ENCODE measurements at regions not wholly inside any gene's neighbourhood (a gene's known extent, or its start where the extent isn't known, plus 50 kb on each side); places are given as distances from the start of the nearest gene placed in this dataset.

GRCh38 chr13:61204025-61204424 is 211.6 kb downstream of the PCDH20 start:
- intact Hi-C loops (cut with micrococcal nuclease) = no loop called here
- no peak overlapping the region for H3K27ac Mint-ChIP-seq
- H3K27me3 Mint-ChIP-seq (ENCODE audit: low read depth in 2 of 2) = no peaks in the 10 kb centered on the region
- Histone ChIP-seq H3K27ac (ENCODE audit: low read length) (no peak overlapping the region), H3K27me3 (ENCODE audit: control insufficient read depth, insufficient read depth, low read length) (no peaks in the 10 kb centered on the region), H3K4me3 (ENCODE audit: low read length) (no peak overlapping the region), H3K36me3 (ENCODE audit: control insufficient read depth, insufficient read depth, low read length) (no peaks in the 10 kb centered on the region), H3K9me3 (ENCODE audit: control insufficient read depth, insufficient read depth, low read length) (no peaks in the 10 kb centered on the region), H3K4me1 (ENCODE audit: control insufficient read depth, insufficient read depth, low read length) (no peaks in the 10 kb centered on the region)
- no peak for ATAC-seq
- no peak overlapping the region for H3K4me3 Mint-ChIP-seq
- WGBS (ENCODE audit: insufficient coverage) = no CpG with 5 or more reads among the region's 1 CpG
- no peaks in the 10 kb centered on the region for H3K4me1 Mint-ChIP-seq
- DNase-seq = no peak
- peaks cover 6 to 20% of the 10 kb centered on the region in 2 donors for H3K9me3 Mint-ChIP-seq
- H3K36me3 Mint-ChIP-seq = no peaks in the 10 kb centered on the region
- TF ChIP-seq CTCF (IDR thresholded peaks at IDR 0.05) = no peak

GRCh38 chr13:61202042-61202441 is 213.6 kb downstream of the PCDH20 start:
- Histone ChIP-seq H3K36me3 (ENCODE audit: control insufficient read depth, insufficient read depth, low read length) (no peaks in the 10 kb centered on the region), H3K9me3 (ENCODE audit: control insufficient read depth, insufficient read depth, low read length) (no peaks in the 10 kb centered on the region), H3K4me3 (ENCODE audit: low read length) (no peak overlapping the region), H3K27ac (ENCODE audit: low read length) (no peak overlapping the region), H3K4me1 (ENCODE audit: control insufficient read depth, insufficient read depth, low read length) (no peaks in the 10 kb centered on the region), H3K27me3 (ENCODE audit: control insufficient read depth, insufficient read depth, low read length) (no peaks in the 10 kb centered on the region)
- ATAC-seq (no peak), DNase-seq (no peak)
- intact Hi-C loops (cut with micrococcal nuclease) = no loop called here
- no peak for TF ChIP-seq CTCF (IDR thresholded peaks at IDR 0.05)
- Mint-ChIP-seq H3K27ac (no peak overlapping the region), H3K27me3 (ENCODE audit: low read depth in 2 of 2) (no peaks in the 10 kb centered on the region), H3K36me3 (no peaks in the 10 kb centered on the region), H3K9me3 (peaks cover 6 to 20% of the 10 kb centered on the region in 2 donors), H3K4me1 (no peaks in the 10 kb centered on the region), H3K4me3 (no peak overlapping the region)
- WGBS (ENCODE audit: insufficient coverage) = 23% methylated on average over 1 of the region's 1 CpG

DNA sequence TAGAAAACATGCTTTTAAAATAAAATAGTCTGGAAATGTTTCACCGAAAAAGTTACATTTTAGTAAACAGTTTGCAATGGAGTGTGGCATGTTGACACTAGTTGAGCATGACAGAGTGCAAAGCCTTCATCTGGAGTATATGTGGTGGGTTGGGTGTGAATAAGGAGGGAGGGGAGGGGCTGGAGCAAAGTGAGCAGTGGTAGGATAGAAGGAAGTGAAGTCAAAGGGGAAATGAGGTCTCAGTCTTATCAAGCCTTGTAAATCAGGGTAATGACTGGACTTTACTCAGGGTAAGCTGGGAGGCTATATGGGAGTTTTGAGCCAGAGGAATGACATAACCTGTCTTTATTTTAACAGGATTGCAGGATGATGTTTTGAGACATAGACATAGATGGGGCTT is 222.8 kb downstream of the PCDH20 start:
- no peak for ATAC-seq

More for the DNA sequence above, 222.8 kb downstream of the PCDH20 start:
- H3K9me3 ChIP-seq (ENCODE audit: control insufficient read depth, insufficient read depth, low read length) = no peaks in the 10 kb centered on the region
- H3K4me1 Mint-ChIP-seq = no peaks in the 10 kb centered on the region
- no peaks in the 10 kb centered on the region for H3K27me3 Mint-ChIP-seq (ENCODE audit: low read depth in 2 of 2)
- no peaks in the 10 kb centered on the region for H3K36me3 Mint-ChIP-seq
- 95% methylated on average over 1 of the region's 1 CpG for WGBS (ENCODE audit: insufficient coverage)
- H3K27me3 ChIP-seq (ENCODE audit: control insufficient read depth, insufficient read depth, low read length) = no peaks in the 10 kb centered on the region
- intact Hi-C loops (cut with micrococcal nuclease) = no loop called here
- no peak overlapping the region for H3K4me3 Mint-ChIP-seq
- H3K4me1 ChIP-seq (ENCODE audit: control insufficient read depth, insufficient read depth, low read length) = no peaks in the 10 kb centered on the region
- no peak for TF ChIP-seq CTCF (IDR thresholded peaks at IDR 0.05)
- DNase-seq = no peak
- H3K27ac ChIP-seq (ENCODE audit: low read length) = no peak overlapping the region
- no peak overlapping the region for H3K27ac Mint-ChIP-seq
- H3K36me3 ChIP-seq (ENCODE audit: control insufficient read depth, insufficient read depth, low read length) = no peaks in the 10 kb centered on the region
- H3K9me3 Mint-ChIP-seq = peaks cover 16 to 21% of the 10 kb centered on the region in 2 donors
- no peak overlapping the region for H3K4me3 ChIP-seq (ENCODE audit: low read length)

Measured in natural killer cell (primary cell).